DMS53 treated with DMSO at 0.1 percent for 48 hours (cell line): ENCODE measurements at regions not wholly inside any gene's neighbourhood (a gene's known extent, or its start where the extent isn't known, plus 50 kb on each side); places are given as distances from the start of the nearest gene placed in this dataset.

ENCODE experiments used
- DNase-seq: peaks from one replicate; lab custom pipeline; 2025; ENCODE audit not compliant: unreplicated experiment; lab: John Stamatoyannopoulos, UW

DNA sequence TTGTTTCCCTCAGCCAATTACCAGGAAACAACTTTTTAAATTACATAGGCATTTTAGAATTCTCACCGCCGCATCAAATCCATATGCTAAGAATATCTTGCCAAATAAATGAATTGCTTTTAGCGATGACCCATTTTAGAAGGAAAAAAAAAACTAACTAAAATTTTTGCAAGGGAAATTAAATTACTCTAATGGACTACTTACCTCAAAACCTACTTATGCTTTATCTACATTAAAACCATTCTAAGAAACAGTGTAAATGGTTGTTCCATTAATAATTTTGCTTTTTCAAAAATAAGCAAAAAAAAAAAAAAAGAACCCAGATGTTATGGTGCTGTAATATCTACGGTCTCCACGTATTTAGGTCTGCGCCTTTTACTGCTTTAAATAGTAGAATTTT lies 73.5 kb upstream of the CCDC150 start:
- no peak for DNase-seq

DNA sequence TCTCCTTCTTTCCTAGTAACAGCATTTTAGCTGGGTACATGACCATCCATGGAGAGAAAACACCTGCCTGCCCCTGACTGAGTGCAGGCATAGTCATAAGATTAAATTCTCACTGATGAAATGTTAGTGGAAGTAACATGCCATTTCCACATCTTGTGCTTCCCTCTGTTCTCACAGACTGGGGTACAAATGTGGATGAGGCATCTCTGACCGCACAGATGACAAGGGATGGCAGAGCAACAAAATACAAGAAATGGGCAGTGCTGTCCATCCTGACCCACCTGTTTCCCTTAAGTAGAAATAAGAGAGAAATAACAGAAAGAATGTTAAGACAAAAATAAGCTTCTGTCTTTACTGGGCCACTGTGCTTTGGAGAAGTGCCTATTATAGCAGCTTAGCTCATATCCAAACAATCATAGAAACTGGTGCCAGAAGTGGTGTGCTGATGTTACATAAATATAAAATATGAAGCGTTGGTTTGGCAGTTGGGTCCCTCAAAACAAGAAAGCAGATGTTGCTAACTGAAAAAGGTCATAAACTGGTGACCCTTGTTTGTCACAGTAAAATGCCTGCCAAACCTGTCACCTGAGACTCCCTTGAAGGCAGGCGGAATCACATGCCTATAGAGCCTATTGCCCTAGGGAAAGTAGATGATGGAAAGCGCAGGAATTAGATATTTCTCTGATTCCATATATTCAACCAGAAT lies 72.4 kb upstream of the CCDC150 start:
- no peak for DNase-seq

DNA sequence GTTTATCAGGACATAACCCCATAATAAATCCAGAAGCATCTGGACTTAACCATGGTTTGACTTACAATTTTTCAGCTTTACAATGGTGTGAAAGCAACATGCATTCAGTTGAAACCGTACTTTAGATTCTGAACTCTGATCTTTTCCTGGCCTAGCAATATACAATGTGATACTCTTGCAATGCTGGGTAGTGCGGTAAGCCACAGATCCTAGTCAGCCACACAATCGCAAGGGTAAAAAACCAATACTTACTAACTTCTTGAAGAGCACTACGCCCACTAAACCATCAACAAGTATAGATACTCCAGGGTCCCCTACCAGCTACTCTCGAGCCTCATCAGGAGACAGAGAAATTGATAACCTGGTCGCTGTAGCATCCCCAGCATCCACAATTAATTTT lies 71.0 kb upstream of the CCDC150 start:
- no peak for DNase-seq

DNA sequence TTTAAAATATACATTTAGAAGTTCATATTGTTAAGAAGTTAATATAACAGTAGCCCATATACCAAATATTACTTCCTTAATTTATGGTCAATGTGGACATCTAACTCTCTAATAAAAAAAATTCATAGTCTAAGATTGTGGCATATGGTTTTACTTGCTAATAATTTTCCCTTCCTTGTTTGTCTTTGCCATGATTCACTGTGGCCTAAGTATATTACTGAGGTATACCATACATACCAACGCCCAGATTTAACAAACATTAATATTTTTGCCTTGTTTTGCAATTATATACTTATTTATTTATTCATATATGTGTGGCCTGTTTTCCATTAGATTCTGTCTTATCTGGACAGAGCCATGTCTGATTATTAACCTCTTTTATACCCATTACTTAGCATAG lies 54.6 kb upstream of the CCDC150 start:
- no peak for DNase-seq

DNA sequence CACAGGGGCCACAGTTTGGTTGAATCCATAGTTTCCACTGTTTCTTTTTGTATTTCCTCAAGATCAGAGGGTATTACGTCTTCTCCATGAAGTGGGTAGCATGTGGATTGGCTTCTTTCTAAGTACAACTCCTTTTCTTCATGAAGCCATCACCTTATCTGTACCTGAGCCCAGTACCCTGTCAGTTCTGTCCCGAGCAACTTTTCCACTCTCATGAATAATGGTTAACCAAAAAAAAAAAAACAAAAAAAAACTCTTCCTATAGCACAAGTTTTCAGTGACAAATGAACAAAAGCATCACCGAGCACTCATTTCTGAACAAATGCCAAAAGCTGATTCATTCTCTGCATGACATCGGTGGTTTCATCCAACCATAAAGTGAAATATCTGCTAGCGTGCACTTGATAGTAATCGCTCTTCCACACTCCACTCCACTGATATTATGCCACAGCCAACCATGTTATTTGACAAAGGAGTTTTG lies 53.0 kb upstream of the CCDC150 start:
- DNase-seq: peak; percentile 95

DNA sequence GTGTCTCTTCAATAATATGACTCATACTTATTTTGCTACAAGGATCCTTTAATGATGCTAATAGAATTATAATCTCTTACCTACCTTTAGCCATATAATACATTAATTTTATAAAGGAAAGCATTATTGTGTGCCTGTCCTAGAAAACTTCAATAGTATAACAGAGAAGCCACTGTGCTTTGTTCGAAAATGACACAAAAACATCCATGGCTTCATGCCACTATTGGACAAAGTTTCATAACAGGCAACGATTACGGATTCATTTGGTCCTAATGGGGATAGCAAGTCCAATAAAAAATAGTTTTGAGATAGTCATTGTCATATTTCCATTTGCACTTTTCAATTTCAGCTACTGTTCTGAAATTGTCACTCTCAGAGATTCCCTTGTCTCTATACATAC lies 52.5 kb upstream of the CCDC150 start:
- DNase-seq: no peak

DNA sequence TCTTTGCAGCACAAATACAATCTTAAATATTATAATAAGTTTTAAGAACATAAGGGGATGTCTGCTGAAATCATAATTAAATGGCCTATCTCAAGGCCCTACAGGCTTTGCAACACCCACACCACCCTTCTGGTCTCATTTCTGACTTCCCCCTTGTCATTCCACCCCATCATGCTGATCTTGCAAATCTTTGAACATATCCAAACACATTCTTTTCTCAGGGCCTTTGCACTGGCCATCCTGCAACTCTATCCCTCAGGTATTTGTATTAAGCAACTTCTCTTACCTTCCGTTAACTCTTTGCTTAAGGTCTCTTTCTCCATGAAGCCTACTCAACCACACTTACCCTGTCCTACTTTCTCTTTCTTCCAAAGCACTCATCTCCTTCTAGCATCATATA lies 51.8 kb upstream of the CCDC150 start:
- DNase-seq: no peak

DNA sequence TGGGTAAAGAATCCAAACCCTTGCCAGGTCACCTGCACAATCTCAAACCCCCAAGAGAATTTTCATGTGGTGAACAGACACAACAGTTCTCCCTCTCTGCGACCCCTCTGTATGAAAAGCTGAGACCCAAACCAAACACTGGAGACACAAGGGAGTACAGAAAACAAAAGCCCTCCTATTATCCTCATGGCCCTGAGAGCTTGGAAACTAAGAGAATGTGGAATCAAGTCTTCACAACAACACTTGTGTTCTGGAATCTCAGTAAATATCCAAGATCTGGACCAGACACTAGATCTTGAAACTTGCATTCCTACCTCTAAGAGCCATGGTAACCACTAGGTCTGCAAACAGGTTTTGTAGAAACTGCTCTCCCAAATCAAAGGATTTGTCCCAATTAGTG lies 50.1 kb upstream of the CCDC150 start:
- DNase-seq: no peak
